ENCODE measurements at regions not wholly inside any gene's neighbourhood (a gene's known extent, or its start where the extent isn't known, plus 50 kb on each side); places are given as distances from the start of the nearest gene placed in this dataset.
"Not testable (repeated sequence)": the region's sequence is repeated elsewhere in the genome, so short reads cannot be mapped to it uniquely, and the experiment has no call there.

DNA sequence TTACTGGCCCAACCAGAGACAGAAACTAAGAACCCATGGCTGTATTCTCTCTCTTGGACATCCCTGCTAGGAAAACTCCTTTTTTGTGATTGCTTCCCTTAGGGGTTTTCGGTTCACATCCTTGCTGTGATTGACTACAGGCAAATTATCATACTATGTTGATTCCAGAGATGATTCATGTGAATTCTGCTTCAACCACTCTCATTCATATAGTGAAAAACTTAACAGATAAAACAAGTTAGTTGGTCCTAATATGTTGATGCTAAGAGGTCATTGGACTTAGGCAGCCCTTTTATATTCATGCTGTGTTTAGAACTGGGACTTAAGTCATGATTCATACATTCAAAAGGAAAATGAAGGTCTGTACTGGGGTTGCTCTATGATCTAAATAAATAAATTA, 76.9 kb upstream of the CCN2 start:
- no peaks in the 10 kb centered on the region for H3K36me3 Mint-ChIP-seq (ENCODE audit: low read depth)
- no peaks in the 10 kb centered on the region for H3K27me3 Mint-ChIP-seq (ENCODE audit: low read depth)
- no peak for DNase-seq (ENCODE audit: low spot score)
- H3K27ac Mint-ChIP-seq (ENCODE audit: unreplicated experiment): no peak overlapping the region
- H3K4me3 Mint-ChIP-seq (ENCODE audit: unreplicated experiment): no peak overlapping the region
- H3K9me3 Mint-ChIP-seq (ENCODE audit: low read depth): no peaks in the 10 kb centered on the region
- no peaks in the 10 kb centered on the region for H3K4me1 Mint-ChIP-seq (ENCODE audit: low read depth)
- TF ChIP-seq CTCF (IDR thresholded peaks at IDR 0.05): no peak

DNA sequence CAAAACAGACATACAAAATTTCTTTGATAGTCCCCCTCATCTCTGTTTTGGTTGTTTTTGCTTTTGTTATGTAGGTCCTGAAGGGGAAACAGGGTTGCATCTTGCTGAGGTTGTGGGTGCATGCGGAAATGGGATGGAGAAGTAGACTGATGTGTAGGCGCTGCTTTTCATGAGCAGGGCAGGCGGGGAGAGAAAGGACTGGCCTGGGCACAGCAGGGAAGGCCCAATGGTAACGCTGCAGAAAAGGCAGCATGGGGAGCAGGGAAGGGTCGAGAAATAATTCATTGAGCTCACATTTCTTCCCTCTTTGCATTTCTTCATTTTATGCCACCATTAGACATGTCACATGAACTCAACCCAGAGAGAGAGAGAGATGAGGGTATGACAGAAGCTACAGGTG, 74.3 kb upstream of the CCN2 start:
- no peak overlapping the region for H3K27ac Mint-ChIP-seq (ENCODE audit: unreplicated experiment)
- H3K27me3 Mint-ChIP-seq (ENCODE audit: low read depth): no peaks in the 10 kb centered on the region
- peaks cover 21% of the 10 kb centered on the region for H3K4me1 Mint-ChIP-seq (ENCODE audit: low read depth)
- H3K9me3 Mint-ChIP-seq (ENCODE audit: low read depth): no peaks in the 10 kb centered on the region
- no peak for TF ChIP-seq CTCF (IDR thresholded peaks at IDR 0.05)
- H3K4me3 Mint-ChIP-seq (ENCODE audit: unreplicated experiment): no peak overlapping the region
- no peak for DNase-seq (ENCODE audit: low spot score)
- H3K36me3 Mint-ChIP-seq (ENCODE audit: low read depth): no peaks in the 10 kb centered on the region

GRCh38 chr6:132023490-132023889, 72.3 kb upstream of the CCN2 start:
- H3K27me3 Mint-ChIP-seq (ENCODE audit: low read depth): no peaks in the 10 kb centered on the region
- H3K36me3 Mint-ChIP-seq (ENCODE audit: low read depth): no peaks in the 10 kb centered on the region
- no peaks in the 10 kb centered on the region for H3K9me3 Mint-ChIP-seq (ENCODE audit: low read depth)
- peak; percentile 33 for TF ChIP-seq CTCF (IDR thresholded peaks at IDR 0.05)
- H3K27ac Mint-ChIP-seq (ENCODE audit: unreplicated experiment): no peak overlapping the region
- no peak overlapping the region for H3K4me3 Mint-ChIP-seq (ENCODE audit: unreplicated experiment)
- DNase-seq (ENCODE audit: low spot score): no peak
- peaks cover 31% of the 10 kb centered on the region for H3K4me1 Mint-ChIP-seq (ENCODE audit: low read depth)

DNA sequence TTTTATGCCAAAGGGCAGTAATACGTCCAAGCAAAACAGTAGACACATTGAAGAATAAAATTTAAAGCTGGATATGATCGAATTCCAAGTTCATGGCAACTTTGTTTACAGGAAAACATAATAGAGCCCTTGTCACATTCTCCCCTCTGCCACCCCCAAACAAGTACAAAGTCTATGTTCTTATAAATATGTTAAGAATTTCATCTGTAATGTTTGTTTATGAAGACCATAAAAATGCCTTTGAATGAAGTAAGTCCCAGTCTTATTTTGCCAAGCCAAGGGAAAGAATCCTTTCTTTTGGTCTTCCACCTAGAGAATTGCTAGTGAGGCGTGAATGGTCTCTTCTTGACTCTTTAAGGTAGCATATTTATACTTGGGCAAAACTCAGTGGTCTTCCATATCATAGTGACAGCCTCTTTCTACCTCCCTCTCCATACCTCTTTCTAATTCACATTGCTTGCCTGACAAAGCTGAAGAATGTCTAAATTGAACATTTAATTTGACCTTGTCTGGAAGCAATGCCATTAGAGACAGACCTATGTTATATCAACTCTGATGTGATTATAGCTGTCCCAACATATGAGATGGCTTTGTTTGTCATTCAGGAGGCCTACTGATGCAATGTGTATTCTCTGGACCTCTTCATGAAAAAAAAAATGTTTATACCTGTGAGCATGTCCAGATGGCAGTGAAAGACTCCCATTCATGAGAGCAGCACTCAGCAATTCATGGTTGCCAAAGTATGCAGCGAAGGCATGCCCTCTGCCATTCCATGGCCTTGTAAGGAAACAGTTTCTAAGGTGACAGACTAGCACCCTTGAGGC, 70.6 kb upstream of the CCN2 start:
- Mint-ChIP-seq H3K9me3 (ENCODE audit: low read depth) (no peaks in the 10 kb centered on the region), H3K27ac (ENCODE audit: unreplicated experiment) (no peak overlapping the region), H3K4me3 (ENCODE audit: unreplicated experiment) (no peak overlapping the region), H3K4me1 (ENCODE audit: low read depth) (peaks cover 31% of the 10 kb centered on the region), H3K36me3 (ENCODE audit: low read depth) (no peaks in the 10 kb centered on the region), H3K27me3 (ENCODE audit: low read depth) (no peaks in the 10 kb centered on the region)
- no peak for TF ChIP-seq CTCF (IDR thresholded peaks at IDR 0.05)
- no peak for DNase-seq (ENCODE audit: low spot score)

DNA sequence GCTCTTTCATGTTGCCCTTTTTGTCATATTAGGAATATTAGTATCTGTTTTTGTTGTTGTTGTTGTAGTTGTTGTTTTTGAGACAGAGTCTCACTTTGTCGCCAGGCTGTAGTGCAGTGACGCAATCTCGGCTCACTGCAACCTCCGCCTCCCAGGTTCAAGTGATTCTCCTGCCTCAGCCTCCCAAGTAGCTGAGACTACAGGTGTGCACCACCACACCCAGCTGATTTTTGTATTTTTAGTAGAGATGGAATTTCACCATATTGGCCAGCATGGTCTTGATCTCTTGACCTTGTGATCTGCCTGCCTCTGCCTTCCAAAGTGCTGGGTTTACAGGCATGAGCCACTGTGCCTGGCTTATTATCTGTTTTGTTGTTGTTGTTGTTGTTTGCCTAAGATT, 69.7 kb upstream of the CCN2 start:
- H3K27me3 Mint-ChIP-seq (ENCODE audit: low read depth); H3K4me3 Mint-ChIP-seq (ENCODE audit: unreplicated experiment); DNase-seq (ENCODE audit: low spot score); H3K27ac Mint-ChIP-seq (ENCODE audit: unreplicated experiment); H3K36me3 Mint-ChIP-seq (ENCODE audit: low read depth); H3K9me3 Mint-ChIP-seq (ENCODE audit: low read depth): not testable (repeated sequence)
- H3K4me1 Mint-ChIP-seq (ENCODE audit: low read depth): peaks cover 31% of the 10 kb centered on the region

GRCh38 chr6:132020138-132020581, 69.0 kb upstream of the CCN2 start:
- DNase-seq (ENCODE audit: low spot score): no peak
- no peak overlapping the region for H3K4me3 Mint-ChIP-seq (ENCODE audit: unreplicated experiment)
- no peaks in the 10 kb centered on the region for H3K9me3 Mint-ChIP-seq (ENCODE audit: low read depth)
- peak overlapping the region; percentile 46 for H3K27ac Mint-ChIP-seq (ENCODE audit: unreplicated experiment)
- peaks cover 31% of the 10 kb centered on the region for H3K4me1 Mint-ChIP-seq (ENCODE audit: low read depth)
- no peaks in the 10 kb centered on the region for H3K27me3 Mint-ChIP-seq (ENCODE audit: low read depth)
- TF ChIP-seq CTCF (IDR thresholded peaks at IDR 0.05): no peak
- H3K36me3 Mint-ChIP-seq (ENCODE audit: low read depth): no peaks in the 10 kb centered on the region
